Chondrocyte (in vitro differentiated cells): ENCODE measurements at regions not wholly inside any gene's neighbourhood (a gene's known extent, or its start where the extent isn't known, plus 50 kb on each side); places are given as distances from the start of the nearest gene placed in this dataset.
"Not testable (repeated sequence)": the region's sequence is repeated elsewhere in the genome, so short reads cannot be mapped to it uniquely, and the experiment has no call there.

Source experiments
- DNase-seq: peaks from one replicate; pipeline ENCODE4 v3.0.0; 2021; ENCODE audit warnings: mixed read lengths, low spot score
- H3K27ac Mint-ChIP-seq: one replicate; pipeline ENCODE4 v1.8.0; 2021; ENCODE audit warnings: mild to moderate bottlenecking, moderate library complexity, mixed read lengths; ENCODE audit not compliant: unreplicated experiment
- H3K27me3 Mint-ChIP-seq: 2 replicates; pipeline ENCODE4 v1.8.0; 2021; ENCODE audit warnings: low read depth, mixed read lengths
- H3K36me3 Mint-ChIP-seq: 2 replicates; pipeline ENCODE4 v1.8.0; 2021; ENCODE audit warnings: low read depth, mixed read lengths
- H3K4me1 Mint-ChIP-seq: 2 replicates; pipeline ENCODE4 v1.8.0; 2021; ENCODE audit warnings: low read depth, mild to moderate bottlenecking, mixed read lengths
- H3K4me3 Mint-ChIP-seq: one replicate; pipeline ENCODE4 v1.8.0; 2021; ENCODE audit warnings: mild to moderate bottlenecking, moderate library complexity, mixed read lengths; ENCODE audit not compliant: unreplicated experiment
- H3K9me3 Mint-ChIP-seq: 2 replicates; pipeline ENCODE4 v1.8.0; 2021; ENCODE audit warnings: low read depth, mixed read lengths
- CTCF ChIP-seq: fragments of 200-600 bp; sonication (generic); IDR thresholded peaks from 2 replicates; pipeline ENCODE4 v1.5.0; 2021; ENCODE audit warnings: antibody characterized with exemption, mild to moderate bottlenecking, moderate library complexity

- no peak for DNase-seq
- Mint-ChIP-seq H3K27ac (no peak overlapping the region), H3K4me1 (no peaks in the 10 kb centered on the region), H3K27me3 (no peaks in the 10 kb centered on the region), H3K9me3 (no peaks in the 10 kb centered on the region), H3K4me3 (no peak overlapping the region), H3K36me3 (no peaks in the 10 kb centered on the region)
- no peak for TF ChIP-seq CTCF
Observed at GRCh38 chr13:90320664-90321063, 1026.8 kb upstream of the MIR17HG start.

- Mint-ChIP-seq H3K9me3 (no peaks in the 10 kb centered on the region), H3K4me1 (no peaks in the 10 kb centered on the region), H3K27me3 (no peaks in the 10 kb centered on the region), H3K4me3 (no peak overlapping the region), H3K36me3 (no peaks in the 10 kb centered on the region), H3K27ac (no peak overlapping the region)
- TF ChIP-seq CTCF: no peak
- no peak for DNase-seq
Observed at GRCh38 chr13:90321281-90321931, 1026.1 kb upstream of the MIR17HG start.

- Mint-ChIP-seq H3K4me3 (no peak overlapping the region), H3K9me3 (no peaks in the 10 kb centered on the region), H3K27ac (no peak overlapping the region), H3K36me3 (no peaks in the 10 kb centered on the region), H3K4me1 (no peaks in the 10 kb centered on the region), H3K27me3 (no peaks in the 10 kb centered on the region)
- DNase-seq: no peak
- no peak for TF ChIP-seq CTCF
Observed at GRCh38 chr13:90329641-90330040, 1017.8 kb upstream of the MIR17HG start.

GRCh38 chr13:90331974-90332373 lies 1015.5 kb upstream of the MIR17HG start:
- peaks cover 4% of the 10 kb centered on the region for H3K4me1 Mint-ChIP-seq
- TF ChIP-seq CTCF: no peak
- DNase-seq: no peak
- H3K27ac Mint-ChIP-seq: no peak overlapping the region
- H3K36me3 Mint-ChIP-seq: no peaks in the 10 kb centered on the region
- H3K9me3 Mint-ChIP-seq: no peaks in the 10 kb centered on the region
- no peaks in the 10 kb centered on the region for H3K27me3 Mint-ChIP-seq
- H3K4me3 Mint-ChIP-seq: no peak overlapping the region

GRCh38 chr13:90336507-90336906 lies 1011.0 kb upstream of the MIR17HG start:
- Mint-ChIP-seq H3K27ac (no peak overlapping the region), H3K27me3 (no peaks in the 10 kb centered on the region), H3K4me3 (no peak overlapping the region), H3K4me1 (peaks cover 4% of the 10 kb centered on the region), H3K36me3 (peaks cover 2% of the 10 kb centered on the region), H3K9me3 (peaks cover 10% of the 10 kb centered on the region)
- no peak for TF ChIP-seq CTCF
- DNase-seq: no peak

- H3K9me3 Mint-ChIP-seq: peaks cover 14% of the 10 kb centered on the region
- H3K27me3 Mint-ChIP-seq, H3K27ac Mint-ChIP-seq, DNase-seq, H3K36me3 Mint-ChIP-seq, H3K4me1 Mint-ChIP-seq, H3K4me3 Mint-ChIP-seq: not testable (repeated sequence)
Observed at GRCh38 chr13:90341348-90341747, 1006.1 kb upstream of the MIR17HG start.

GRCh38 chr13:90348477-90349136 lies 998.9 kb upstream of the MIR17HG start:
- not testable (repeated sequence) for H3K9me3 Mint-ChIP-seq, H3K27ac Mint-ChIP-seq, H3K4me3 Mint-ChIP-seq

More at GRCh38 chr13:90348477-90349136, 998.9 kb upstream of the MIR17HG start:
- H3K36me3 Mint-ChIP-seq, H3K27me3 Mint-ChIP-seq, DNase-seq, H3K4me1 Mint-ChIP-seq: not testable (repeated sequence)
